ENCODE measurements at regions not wholly inside any gene's neighbourhood (a gene's known extent, or its start where the extent isn't known, plus 50 kb on each side); places are given as distances from the start of the nearest gene placed in this dataset.

GRCh38 chr7:111622084-111622483 is 59.8 kb upstream of the IMMP2L start:
- Histone ChIP-seq H3K9me3 (no peaks in the 10 kb centered on the region), H3K27me3 (no peaks in the 10 kb centered on the region)
- WGBS: 87% methylated on average over 4 of the region's 4 CpGs

More at GRCh38 chr7:111622084-111622483, 59.8 kb upstream of the IMMP2L start:
- H3K4me3 ChIP-seq: no peak overlapping the region
- DNase-seq (ENCODE audit: low spot score in 2 of 2): no peak
- H3K4me1 ChIP-seq: no peaks in the 10 kb centered on the region
- H3K36me3 ChIP-seq: no peaks in the 10 kb centered on the region
- no peak overlapping the region for H3K27ac ChIP-seq
- TF ChIP-seq, protein P1, sequence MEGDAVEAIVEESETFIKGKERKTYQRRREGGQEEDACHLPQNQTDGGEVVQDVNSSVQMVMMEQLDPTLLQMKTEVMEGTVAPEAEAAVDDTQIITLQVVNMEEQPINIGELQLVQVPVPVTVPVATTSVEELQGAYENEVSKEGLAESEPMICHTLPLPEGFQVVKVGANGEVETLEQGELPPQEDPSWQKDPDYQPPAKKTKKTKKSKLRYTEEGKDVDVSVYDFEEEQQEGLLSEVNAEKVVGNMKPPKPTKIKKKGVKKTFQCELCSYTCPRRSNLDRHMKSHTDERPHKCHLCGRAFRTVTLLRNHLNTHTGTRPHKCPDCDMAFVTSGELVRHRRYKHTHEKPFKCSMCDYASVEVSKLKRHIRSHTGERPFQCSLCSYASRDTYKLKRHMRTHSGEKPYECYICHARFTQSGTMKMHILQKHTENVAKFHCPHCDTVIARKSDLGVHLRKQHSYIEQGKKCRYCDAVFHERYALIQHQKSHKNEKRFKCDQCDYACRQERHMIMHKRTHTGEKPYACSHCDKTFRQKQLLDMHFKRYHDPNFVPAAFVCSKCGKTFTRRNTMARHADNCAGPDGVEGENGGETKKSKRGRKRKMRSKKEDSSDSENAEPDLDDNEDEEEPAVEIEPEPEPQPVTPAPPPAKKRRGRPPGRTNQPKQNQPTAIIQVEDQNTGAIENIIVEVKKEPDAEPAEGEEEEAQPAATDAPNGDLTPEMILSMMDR (IDR thresholded peaks at IDR 0.05): no peak
- TF ChIP-seq POLR2A (IDR thresholded peaks at IDR 0.05): no peak
